ENCODE measurements at regions not wholly inside any gene's neighbourhood (a gene's known extent, or its start where the extent isn't known, plus 50 kb on each side); places are given as distances from the start of the nearest gene placed in this dataset.

DNA sequence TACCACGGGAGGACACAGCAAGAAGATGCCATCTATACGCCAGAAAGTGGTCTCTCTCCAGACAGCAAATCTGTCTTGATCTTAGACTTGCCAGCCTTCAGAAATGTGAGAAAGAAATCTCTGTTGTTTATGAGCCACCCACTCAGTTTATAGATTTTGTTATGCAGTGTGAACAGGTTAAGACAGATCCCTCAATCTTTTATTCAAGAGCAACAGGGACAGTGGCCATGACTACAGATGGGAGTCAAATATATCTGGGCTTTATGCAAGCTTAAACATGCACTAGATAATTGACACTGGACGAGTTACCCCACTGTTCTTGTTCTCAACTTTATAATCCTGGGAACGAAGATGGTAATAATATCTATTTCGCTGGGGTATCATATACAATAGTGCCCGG lies 288.7 kb downstream of the RPAP3 start:
- Histone ChIP-seq H3K27me3 (no peaks in the 10 kb centered on the region), H3K36me3 (ENCODE audit: low read depth, missing control alignments) (no peaks in the 10 kb centered on the region), H3K4me1 (no peaks in the 10 kb centered on the region), H3K9me3 (no peaks in the 10 kb centered on the region), H3K27ac (no peak overlapping the region), H3K4me3 (no peak overlapping the region)
- intact Hi-C loops (cut with DNase I; ENCODE audit: low total_unique reads): no loop called here
- 65 to 77% methylated on average over 6 of the region's 6 CpGs for WGBS, 2 donors
- no peak for TF ChIP-seq POLR2A (IDR thresholded peaks at IDR 0.05)
- no peak for TF ChIP-seq CTCF (IDR thresholded peaks at IDR 0.05)
- no peak for DNase-seq

GRCh38 chr12:47415054-47415453 lies 290.8 kb downstream of the RPAP3 start:
- no peak overlapping the region for H3K4me3 ChIP-seq
- WGBS, 2 donors: 56 to 59% methylated on average over 4 of the region's 4 CpGs
- H3K36me3 ChIP-seq (ENCODE audit: low read depth, missing control alignments): no peaks in the 10 kb centered on the region
- H3K4me1 ChIP-seq: no peaks in the 10 kb centered on the region
- no peak for TF ChIP-seq POLR2A (IDR thresholded peaks at IDR 0.05)
- TF ChIP-seq CTCF (IDR thresholded peaks at IDR 0.05): no peak
- intact Hi-C loops (cut with DNase I; ENCODE audit: low total_unique reads): no loop called here
- no peaks in the 10 kb centered on the region for H3K27me3 ChIP-seq
- H3K27ac ChIP-seq: no peak overlapping the region
- H3K9me3 ChIP-seq: no peaks in the 10 kb centered on the region
- DNase-seq: no peak

DNA sequence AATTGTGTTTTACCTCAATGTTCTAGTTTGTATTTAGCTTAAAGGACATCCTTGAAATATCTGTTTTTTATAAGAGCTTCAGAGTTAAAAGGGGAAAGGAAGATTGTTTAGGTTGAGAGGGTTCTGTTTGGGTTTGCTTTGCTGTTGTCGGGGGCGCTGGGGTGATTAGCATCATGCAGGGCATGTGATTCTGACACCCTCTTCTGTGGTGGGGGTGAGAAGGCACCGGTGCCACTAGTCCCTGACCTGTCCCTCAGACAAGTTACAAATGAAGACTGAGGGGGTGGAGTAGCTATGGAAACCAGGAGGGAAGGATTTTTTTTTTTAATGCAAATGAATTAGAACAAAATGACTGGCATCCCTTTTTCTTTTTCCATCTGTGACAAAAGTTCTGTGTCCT lies 291.3 kb downstream of the RPAP3 start:
- Histone ChIP-seq H3K9me3 (no peaks in the 10 kb centered on the region), H3K27ac (no peak overlapping the region), H3K4me1 (no peaks in the 10 kb centered on the region), H3K4me3 (no peak overlapping the region), H3K27me3 (no peaks in the 10 kb centered on the region), H3K36me3 (ENCODE audit: low read depth, missing control alignments) (no peaks in the 10 kb centered on the region)
- TF ChIP-seq CTCF (IDR thresholded peaks at IDR 0.05) (no peak), POLR2A (IDR thresholded peaks at IDR 0.05) (no peak)
- no peak for DNase-seq
- WGBS, 2 donors: 87% methylated on average over 3 of the region's 3 CpGs
- intact Hi-C loops (cut with DNase I; ENCODE audit: low total_unique reads): no loop called here

GRCh38 chr12:47413806-47414205 lies 292.0 kb downstream of the RPAP3 start:
- TF ChIP-seq POLR2A (IDR thresholded peaks at IDR 0.05): no peak
- TF ChIP-seq CTCF (IDR thresholded peaks at IDR 0.05): no peak
- no peak for DNase-seq
- Histone ChIP-seq H3K27ac (no peak overlapping the region), H3K9me3 (no peaks in the 10 kb centered on the region), H3K4me1 (no peaks in the 10 kb centered on the region), H3K4me3 (no peak overlapping the region), H3K36me3 (ENCODE audit: low read depth, missing control alignments) (no peaks in the 10 kb centered on the region), H3K27me3 (no peaks in the 10 kb centered on the region)
- intact Hi-C loops (cut with DNase I; ENCODE audit: low total_unique reads): no loop called here

GRCh38 chr12:47412601-47413236 lies 293.1 kb downstream of the RPAP3 start:
- intact Hi-C loops (cut with DNase I; ENCODE audit: low total_unique reads): no loop called here
- 77 to 85% methylated on average over 3 of the region's 3 CpGs for WGBS, 2 donors
- no peak for DNase-seq
- no peak overlapping the region for H3K27ac ChIP-seq
- no peak overlapping the region for H3K4me3 ChIP-seq
- TF ChIP-seq POLR2A (IDR thresholded peaks at IDR 0.05) (no peak), CTCF (IDR thresholded peaks at IDR 0.05) (no peak)
- no peaks in the 10 kb centered on the region for H3K36me3 ChIP-seq (ENCODE audit: low read depth, missing control alignments)
- no peaks in the 10 kb centered on the region for H3K9me3 ChIP-seq
- no peaks in the 10 kb centered on the region for H3K27me3 ChIP-seq
- H3K4me1 ChIP-seq: no peaks in the 10 kb centered on the region
